ENCODE measurements at regions not wholly inside any gene's neighbourhood (a gene's known extent, or its start where the extent isn't known, plus 50 kb on each side); places are given as distances from the start of the nearest gene placed in this dataset.

DNA sequence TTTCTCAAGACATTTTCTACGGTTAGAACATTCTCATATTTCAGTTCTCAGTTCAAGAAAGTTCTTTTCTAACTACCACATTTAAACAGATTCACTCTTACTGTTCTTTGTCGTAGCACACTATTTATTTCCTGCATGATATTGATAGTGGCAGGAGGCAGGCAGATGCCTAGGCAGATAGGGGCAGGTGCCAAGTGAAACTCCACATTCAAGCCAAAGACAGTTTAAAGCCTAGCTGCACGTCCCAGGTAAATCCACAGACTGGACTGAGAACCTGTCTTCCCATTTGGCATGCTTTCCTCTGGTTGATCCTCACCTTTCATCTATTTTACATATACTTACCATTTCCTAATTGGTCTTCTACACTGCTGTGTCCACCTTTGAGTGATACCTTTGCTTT, 359.3 kb downstream of the TMX3 start:
- TF ChIP-seq CTCF (IDR thresholded peaks at IDR 0.05; ENCODE audit: low read depth, low read length, missing control alignments), result no peak
- H3K4me3 ChIP-seq (ENCODE audit: low read depth, low read length), result no peak overlapping the region
- DNase-seq (ENCODE audit: low read depth), result no peak

GRCh38 chr18:68354176-68354575, 360.7 kb downstream of the TMX3 start:
- no peak for TF ChIP-seq CTCF (IDR thresholded peaks at IDR 0.05; ENCODE audit: low read depth, low read length, missing control alignments)
- H3K4me3 ChIP-seq (ENCODE audit: low read depth, low read length), result no peak overlapping the region
- no peak for DNase-seq (ENCODE audit: low read depth)

DNA sequence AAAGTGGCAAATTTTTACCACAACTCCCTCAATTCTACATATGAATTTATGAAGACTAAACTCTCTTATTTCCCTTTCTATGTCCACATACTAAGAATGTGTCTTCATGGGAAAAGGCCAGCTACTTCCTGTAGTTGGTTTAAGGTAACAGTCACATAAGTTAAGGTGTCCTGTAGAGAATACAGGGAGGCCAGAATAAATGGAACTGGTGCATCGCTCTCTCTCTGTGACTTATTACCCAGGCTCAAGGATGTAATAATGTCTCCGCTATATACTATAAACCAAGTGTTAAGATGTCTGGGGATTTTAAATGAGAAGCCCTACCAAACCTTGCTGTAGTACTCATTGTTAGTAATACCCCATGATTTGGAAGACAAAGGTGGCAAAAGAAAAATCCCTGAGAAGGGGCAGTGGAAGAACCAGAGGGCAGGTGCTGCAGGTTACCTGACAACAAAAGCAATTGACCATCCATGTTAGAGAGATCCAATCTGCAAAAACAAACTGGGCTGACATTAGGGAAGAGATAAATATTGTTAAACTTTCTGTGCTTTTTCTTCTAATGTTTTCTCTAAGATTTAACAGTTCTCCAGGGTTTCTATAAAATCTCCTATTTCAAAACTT, 372.8 kb downstream of the TMX3 start:
- H3K4me3 ChIP-seq (ENCODE audit: low read depth, low read length), result no peak overlapping the region
- DNase-seq (ENCODE audit: low read depth), result no peak
- TF ChIP-seq CTCF (IDR thresholded peaks at IDR 0.05; ENCODE audit: low read depth, low read length, missing control alignments), result no peak

DNA sequence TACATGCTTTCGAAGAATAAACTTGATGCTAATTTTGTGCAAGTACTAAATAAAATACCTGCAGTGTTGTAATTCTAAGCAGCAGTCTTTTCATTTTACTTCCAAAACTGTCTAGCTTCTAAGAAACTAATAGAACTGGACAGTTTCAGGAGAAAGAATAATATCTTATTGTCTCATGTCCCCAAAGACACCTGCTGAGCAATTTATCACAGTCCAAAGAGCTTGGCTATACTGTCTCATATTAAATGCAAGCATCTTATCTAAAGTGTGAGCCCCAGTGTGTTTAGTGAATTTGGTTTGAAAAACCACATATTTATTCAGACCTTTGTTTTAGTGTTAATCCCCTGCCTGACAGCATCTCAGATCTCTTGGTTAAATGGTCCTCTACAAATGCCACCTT, 374.3 kb downstream of the TMX3 start:
- DNase-seq (ENCODE audit: low read depth), result no peak
- TF ChIP-seq CTCF (IDR thresholded peaks at IDR 0.05; ENCODE audit: low read depth, low read length, missing control alignments), result no peak
- H3K4me3 ChIP-seq (ENCODE audit: low read depth, low read length), result no peak overlapping the region

DNA sequence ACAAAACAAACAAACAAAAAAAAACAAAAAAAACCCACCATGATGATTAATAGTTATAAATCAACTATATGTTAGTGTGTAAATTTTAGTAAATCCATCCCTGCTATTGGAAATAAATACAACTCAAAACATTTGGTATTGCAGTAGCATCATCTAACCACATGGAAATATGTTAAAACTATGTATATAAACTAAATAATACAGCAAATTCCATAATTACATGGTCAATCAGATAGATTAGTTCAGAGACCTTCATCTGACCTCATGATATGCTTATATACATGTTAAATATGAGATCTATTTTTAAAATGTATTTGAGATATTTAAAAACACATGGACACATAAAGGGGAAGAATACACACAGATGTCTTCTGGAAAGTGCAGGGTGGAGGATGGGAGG, 384.2 kb downstream of the TMX3 start:
- no peak for TF ChIP-seq CTCF (IDR thresholded peaks at IDR 0.05; ENCODE audit: low read depth, low read length, missing control alignments)
- DNase-seq (ENCODE audit: low read depth), result no peak

GRCh38 chr18:68323921-68324320, 391.0 kb downstream of the TMX3 start:
- no peak for DNase-seq (ENCODE audit: low read depth)
- H3K4me3 ChIP-seq (ENCODE audit: low read depth, low read length), result no peak overlapping the region
- TF ChIP-seq CTCF (IDR thresholded peaks at IDR 0.05; ENCODE audit: low read depth, low read length, missing control alignments), result no peak

More for the DNA sequence above, 384.2 kb downstream of the TMX3 start:
- H3K4me3 ChIP-seq (ENCODE audit: low read depth, low read length), result no peak overlapping the region

- H3K4me3 ChIP-seq (ENCODE audit: low read depth, low read length), result no peak overlapping the region
- TF ChIP-seq CTCF (IDR thresholded peaks at IDR 0.05; ENCODE audit: low read depth, low read length, missing control alignments), result no peak
- DNase-seq (ENCODE audit: low read depth), result no peak
Observed at GRCh38 chr18:68316636-68317035, 398.3 kb downstream of the TMX3 start.
